Loucy (cell line): ENCODE measurements at regions not wholly inside any gene's neighbourhood (a gene's known extent, or its start where the extent isn't known, plus 50 kb on each side); places are given as distances from the start of the nearest gene placed in this dataset.
"Not testable (repeated sequence)": the region's sequence is repeated elsewhere in the genome, so short reads cannot be mapped to it uniquely, and the experiment has no call there.

Experiments
- H2AFZ ChIP-seq: fragments of 200-600 bp; sonication (generic); 2 replicates; pipeline ENCODE4 v1.6.0; 2016; ENCODE audit warnings: antibody characterized with exemption, mild to moderate bottlenecking, low read length, moderate library complexity
- H3F3A ChIP-seq: fragments of 200-600 bp; 2 replicates; pipeline ENCODE4 v1.6.0; 2016; ENCODE audit warnings: antibody characterized with exemption, low read depth, mild to moderate bottlenecking
- H3K27me3 ChIP-seq: fragments of 200-600 bp; sonication (generic); 2 replicates; pipeline ENCODE4 v1.6.1; 2014; ENCODE audit warnings: low read length, mild to moderate bottlenecking; ENCODE audit not compliant: insufficient read depth, poor library complexity, severe bottlenecking
- H3K36me3 ChIP-seq: fragments of 200-600 bp; sonication (generic); 2 replicates; pipeline ENCODE4 v1.6.1; 2016; ENCODE audit warnings: low read length; ENCODE audit not compliant: insufficient read depth
- H3K4me1 ChIP-seq: fragments of 200-600 bp; sonication (generic); 2 replicates; pipeline ENCODE4 v1.5.1; 2014; ENCODE audit warnings: low read length, mild to moderate bottlenecking; ENCODE audit not compliant: insufficient read depth, poor library complexity, severe bottlenecking
- H3K4me2 ChIP-seq: fragments of 200-600 bp; sonication (generic); 2 replicates; pipeline ENCODE4 v1.6.0; 2014; ENCODE audit warnings: antibody characterized with exemption, low read length, low read depth, mild to moderate bottlenecking; ENCODE audit not compliant: poor library complexity, severe bottlenecking
- H3K4me3 ChIP-seq: fragments of 200-600 bp; sonication (generic); 2 replicates; pipeline ENCODE4 v1.5.1; 2014; ENCODE audit warnings: low read length, mild to moderate bottlenecking, mixed read lengths; ENCODE audit not compliant: poor library complexity, severe bottlenecking
- H3K79me2 ChIP-seq: fragments of 200-600 bp; sonication (generic); 2 replicates; pipeline ENCODE4 v1.6.1; 2014; ENCODE audit warnings: low read length; ENCODE audit not compliant: insufficient read depth
- H3K9ac ChIP-seq: fragments of 200-600 bp; sonication (generic); 2 replicates; pipeline ENCODE4 v1.6.0; 2014; ENCODE audit warnings: mild to moderate bottlenecking, low read depth, low read length, moderate library complexity; ENCODE audit not compliant: poor library complexity, severe bottlenecking
- H3K9me2 ChIP-seq: fragments of 200-600 bp; sonication (generic); replicated peaks from 2 replicates; pipeline ENCODE4 v1.6.1; 2016; ENCODE audit warnings: low read depth, low read length, mixed read lengths
- H3K9me3 ChIP-seq: fragments of 200-600 bp; sonication (generic); 2 replicates; pipeline ENCODE4 v1.6.1; 2014; ENCODE audit warnings: mild to moderate bottlenecking, antibody characterized with exemption, low read length, low read depth; ENCODE audit not compliant: insufficient read depth
- H4K20me1 ChIP-seq: fragments of 200-600 bp; sonication (generic); 2 replicates; pipeline ENCODE4 v1.6.0; 2014; ENCODE audit warnings: antibody characterized with exemption, low read length, mild to moderate bottlenecking; ENCODE audit not compliant: insufficient read depth, poor library complexity, severe bottlenecking
- EZH2phosphoT487 ChIP-seq: fragments of 200-600 bp; IDR thresholded peaks from 2 replicates; pipeline ENCODE4 v1.6.1; 2018; ENCODE audit warnings: antibody characterized with exemption, mild to moderate bottlenecking, moderate library complexity, borderline replicate concordance
- TF ChIP-seq, protein P1 (sequence below): fragments of 200-600 bp; sonication (generic); conservative IDR thresholded peaks from 2 replicates; pipeline ENCODE4 v1.5.1; 2014; ENCODE audit warnings: mild to moderate bottlenecking, antibody characterized with exemption, low read length

- Histone ChIP-seq H3K36me3 (no peaks in the 10 kb centered on the region), H3K4me2 (no peak overlapping the region), H3K9ac (no peak overlapping the region), H3K79me2 (no peaks in the 10 kb centered on the region), H3K9me2 (no peaks in the 10 kb centered on the region), H2AFZ (no peak overlapping the region), H3K9me3 (no peaks in the 10 kb centered on the region), H3K27me3 (no peaks in the 10 kb centered on the region), H4K20me1 (no peaks in the 10 kb centered on the region), H3F3A (no peaks in the 10 kb centered on the region), H3K4me3 (no peak overlapping the region), H3K4me1 (peaks cover 12% of the 10 kb centered on the region)
- no peak for TF ChIP-seq EZH2phosphoT487
- TF ChIP-seq, protein P1, sequence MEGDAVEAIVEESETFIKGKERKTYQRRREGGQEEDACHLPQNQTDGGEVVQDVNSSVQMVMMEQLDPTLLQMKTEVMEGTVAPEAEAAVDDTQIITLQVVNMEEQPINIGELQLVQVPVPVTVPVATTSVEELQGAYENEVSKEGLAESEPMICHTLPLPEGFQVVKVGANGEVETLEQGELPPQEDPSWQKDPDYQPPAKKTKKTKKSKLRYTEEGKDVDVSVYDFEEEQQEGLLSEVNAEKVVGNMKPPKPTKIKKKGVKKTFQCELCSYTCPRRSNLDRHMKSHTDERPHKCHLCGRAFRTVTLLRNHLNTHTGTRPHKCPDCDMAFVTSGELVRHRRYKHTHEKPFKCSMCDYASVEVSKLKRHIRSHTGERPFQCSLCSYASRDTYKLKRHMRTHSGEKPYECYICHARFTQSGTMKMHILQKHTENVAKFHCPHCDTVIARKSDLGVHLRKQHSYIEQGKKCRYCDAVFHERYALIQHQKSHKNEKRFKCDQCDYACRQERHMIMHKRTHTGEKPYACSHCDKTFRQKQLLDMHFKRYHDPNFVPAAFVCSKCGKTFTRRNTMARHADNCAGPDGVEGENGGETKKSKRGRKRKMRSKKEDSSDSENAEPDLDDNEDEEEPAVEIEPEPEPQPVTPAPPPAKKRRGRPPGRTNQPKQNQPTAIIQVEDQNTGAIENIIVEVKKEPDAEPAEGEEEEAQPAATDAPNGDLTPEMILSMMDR = no peak
These were observed 147.6 kb upstream of the TRPM3 start for GRCh38 chr9:71268871-71269635.

- Histone ChIP-seq H3K4me1 (no peaks in the 10 kb centered on the region), H3K9me2 (no peaks in the 10 kb centered on the region), H3K79me2 (no peaks in the 10 kb centered on the region), H3K4me2 (no peak overlapping the region), H3K9ac (no peak overlapping the region), H3F3A (no peaks in the 10 kb centered on the region), H3K9me3 (no peaks in the 10 kb centered on the region), H2AFZ (no peak overlapping the region), H3K27me3 (no peaks in the 10 kb centered on the region), H4K20me1 (no peaks in the 10 kb centered on the region), H3K4me3 (no peak overlapping the region), H3K36me3 (no peaks in the 10 kb centered on the region)
- TF ChIP-seq EZH2phosphoT487 = no peak
- TF ChIP-seq, protein P1 = no peak
These were observed 142.0 kb upstream of the TRPM3 start for GRCh38 chr9:71263451-71263850.

- H3K27me3 ChIP-seq, H3K36me3 ChIP-seq, H3K9me3 ChIP-seq, H3K79me2 ChIP-seq, H3F3A ChIP-seq, H2AFZ ChIP-seq, H3K4me2 ChIP-seq, H3K9ac ChIP-seq, H4K20me1 ChIP-seq, H3K4me3 ChIP-seq, H3K9me2 ChIP-seq, H3K4me1 ChIP-seq: not testable (repeated sequence)
These were observed 139.0 kb upstream of the TRPM3 start for GRCh38 chr9:71260419-71260818.
